D721Med (cell line): ENCODE measurements at regions not wholly inside any gene's neighbourhood (a gene's known extent, or its start where the extent isn't known, plus 50 kb on each side); places are given as distances from the start of the nearest gene placed in this dataset.
"Not testable (repeated sequence)": the region's sequence is repeated elsewhere in the genome, so short reads cannot be mapped to it uniquely, and the experiment has no call there.

Experiments used
- DNase-seq: peaks from one replicate; pipeline ENCODE4 v3.0.0; 2011; ENCODE audit warnings: low spot score; ENCODE audit not compliant: insufficient read length
- FAIRE-seq: peaks from 2 replicates; lab custom pipeline; 2011; peaks lifted over from hg19 to GRCh38; lab: Jason Lieb, UNC
- TF ChIP-seq, protein P1 (sequence below): IDR thresholded peaks from 2 replicates; pipeline ENCODE4 v1.5.1; 2012; ENCODE audit warnings: mild to moderate bottlenecking, control low read depth; ENCODE audit not compliant: insufficient read depth; ENCODE audit errors: missing control alignments

DNA sequence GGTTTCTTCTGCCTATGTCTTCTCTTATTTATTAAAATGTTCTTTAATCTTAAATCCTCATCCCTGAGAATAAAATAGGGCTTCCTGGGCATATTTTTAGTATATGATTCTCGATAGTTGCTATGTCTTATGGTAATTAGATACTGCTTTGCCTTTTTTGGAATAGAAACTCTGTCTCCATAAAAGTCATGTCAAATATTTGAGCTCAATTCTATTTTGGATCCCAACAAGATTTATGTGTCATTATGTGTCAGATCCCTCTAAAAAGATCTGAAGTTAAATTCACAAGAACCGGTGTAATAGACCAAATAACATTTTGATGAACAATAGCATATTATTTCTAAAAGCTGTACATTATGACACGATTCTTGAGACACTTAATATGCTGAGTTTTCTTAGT lies 312.5 kb upstream of the PDE3A start:
- FAIRE-seq: no peak
- TF ChIP-seq, protein P1, sequence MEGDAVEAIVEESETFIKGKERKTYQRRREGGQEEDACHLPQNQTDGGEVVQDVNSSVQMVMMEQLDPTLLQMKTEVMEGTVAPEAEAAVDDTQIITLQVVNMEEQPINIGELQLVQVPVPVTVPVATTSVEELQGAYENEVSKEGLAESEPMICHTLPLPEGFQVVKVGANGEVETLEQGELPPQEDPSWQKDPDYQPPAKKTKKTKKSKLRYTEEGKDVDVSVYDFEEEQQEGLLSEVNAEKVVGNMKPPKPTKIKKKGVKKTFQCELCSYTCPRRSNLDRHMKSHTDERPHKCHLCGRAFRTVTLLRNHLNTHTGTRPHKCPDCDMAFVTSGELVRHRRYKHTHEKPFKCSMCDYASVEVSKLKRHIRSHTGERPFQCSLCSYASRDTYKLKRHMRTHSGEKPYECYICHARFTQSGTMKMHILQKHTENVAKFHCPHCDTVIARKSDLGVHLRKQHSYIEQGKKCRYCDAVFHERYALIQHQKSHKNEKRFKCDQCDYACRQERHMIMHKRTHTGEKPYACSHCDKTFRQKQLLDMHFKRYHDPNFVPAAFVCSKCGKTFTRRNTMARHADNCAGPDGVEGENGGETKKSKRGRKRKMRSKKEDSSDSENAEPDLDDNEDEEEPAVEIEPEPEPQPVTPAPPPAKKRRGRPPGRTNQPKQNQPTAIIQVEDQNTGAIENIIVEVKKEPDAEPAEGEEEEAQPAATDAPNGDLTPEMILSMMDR: no peak

DNA sequence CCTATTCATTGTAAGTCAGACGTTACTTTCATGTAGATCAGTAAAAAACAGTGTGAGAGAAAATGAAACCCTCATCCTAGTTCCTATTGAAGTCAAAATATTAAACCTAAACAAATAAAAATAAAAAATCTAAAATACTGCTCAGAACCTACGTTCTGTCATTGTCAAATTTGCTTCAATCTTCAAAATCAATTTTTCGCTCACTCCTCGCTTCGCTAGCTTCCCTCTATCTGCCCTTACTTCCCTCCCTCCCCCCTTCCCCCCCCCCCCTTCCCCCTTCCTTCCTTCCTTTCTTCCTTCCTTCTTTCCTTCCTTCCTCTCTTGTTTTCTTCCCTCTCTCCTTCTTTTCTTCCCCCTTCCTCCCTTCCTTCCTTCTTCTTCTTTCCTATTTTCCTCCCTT lies 310.9 kb upstream of the PDE3A start:
- FAIRE-seq (no peak), DNase-seq (no peak)
- TF ChIP-seq, protein P1: no peak

More for the DNA sequence above, 312.5 kb upstream of the PDE3A start:
- DNase-seq: no peak

DNA sequence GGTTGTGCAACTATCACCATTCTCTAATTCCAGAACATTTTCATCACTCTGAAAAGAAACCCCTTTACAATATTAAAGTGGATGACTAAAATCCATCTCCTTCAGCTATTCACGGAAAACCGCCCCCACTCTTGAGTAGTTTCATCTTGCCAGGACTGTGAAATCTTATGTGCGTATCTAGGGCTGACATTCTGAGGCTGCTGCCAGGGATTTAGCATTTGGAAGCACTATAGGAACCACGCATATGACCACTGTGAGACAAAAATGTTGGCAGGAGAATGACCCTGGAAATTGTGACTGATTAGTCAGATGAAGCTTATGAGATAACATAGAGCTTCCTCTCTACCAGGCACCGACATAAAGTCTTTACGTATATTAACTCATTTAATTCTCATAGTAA lies 305.2 kb upstream of the PDE3A start:
- FAIRE-seq: no peak

DNA sequence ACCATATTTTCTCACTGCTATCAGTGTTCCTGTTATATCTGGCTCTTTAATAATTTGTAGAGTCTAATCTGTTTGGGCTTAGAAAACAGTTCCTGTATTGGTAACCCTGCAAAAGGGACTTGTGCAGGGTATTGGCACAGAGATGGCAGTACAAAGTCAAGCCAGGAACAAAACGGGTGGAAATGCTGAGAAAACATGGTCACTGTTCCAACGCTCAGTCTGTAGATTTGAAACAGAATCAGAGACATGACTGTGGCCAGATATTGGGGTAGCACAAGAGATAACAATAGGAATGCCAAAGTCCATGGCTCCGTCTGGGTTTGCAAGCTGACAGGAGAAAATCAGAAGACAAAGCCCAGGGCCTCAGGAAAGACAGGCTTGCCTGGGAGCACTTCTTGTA lies 290.7 kb upstream of the PDE3A start:
- DNase-seq (no peak), FAIRE-seq (no peak)
- TF ChIP-seq, protein P1: no peak

More for the DNA sequence above, 305.2 kb upstream of the PDE3A start:
- no peak for DNase-seq
- TF ChIP-seq, protein P1: no peak

DNA sequence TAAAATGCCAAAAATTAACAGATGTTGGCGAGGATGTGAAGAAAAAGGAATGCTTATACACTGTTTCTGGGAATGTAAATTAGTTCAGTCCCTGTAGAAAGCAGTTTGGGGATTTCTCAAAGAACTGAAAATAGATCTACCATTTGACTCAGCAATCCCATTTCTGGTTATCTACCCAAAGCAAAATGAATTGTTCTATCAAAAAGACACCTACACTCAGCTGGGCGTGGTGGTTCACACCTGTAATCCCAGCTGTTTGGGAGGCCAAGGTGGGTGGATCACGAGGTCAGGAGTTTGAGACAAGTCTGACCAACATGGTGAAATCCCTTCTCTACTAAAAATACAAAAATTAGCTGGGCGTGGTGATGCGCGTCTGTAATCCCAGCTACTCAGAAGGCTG lies 279.3 kb upstream of the PDE3A start:
- TF ChIP-seq, protein P1: no peak
- FAIRE-seq (no peak), DNase-seq (no peak)

DNA sequence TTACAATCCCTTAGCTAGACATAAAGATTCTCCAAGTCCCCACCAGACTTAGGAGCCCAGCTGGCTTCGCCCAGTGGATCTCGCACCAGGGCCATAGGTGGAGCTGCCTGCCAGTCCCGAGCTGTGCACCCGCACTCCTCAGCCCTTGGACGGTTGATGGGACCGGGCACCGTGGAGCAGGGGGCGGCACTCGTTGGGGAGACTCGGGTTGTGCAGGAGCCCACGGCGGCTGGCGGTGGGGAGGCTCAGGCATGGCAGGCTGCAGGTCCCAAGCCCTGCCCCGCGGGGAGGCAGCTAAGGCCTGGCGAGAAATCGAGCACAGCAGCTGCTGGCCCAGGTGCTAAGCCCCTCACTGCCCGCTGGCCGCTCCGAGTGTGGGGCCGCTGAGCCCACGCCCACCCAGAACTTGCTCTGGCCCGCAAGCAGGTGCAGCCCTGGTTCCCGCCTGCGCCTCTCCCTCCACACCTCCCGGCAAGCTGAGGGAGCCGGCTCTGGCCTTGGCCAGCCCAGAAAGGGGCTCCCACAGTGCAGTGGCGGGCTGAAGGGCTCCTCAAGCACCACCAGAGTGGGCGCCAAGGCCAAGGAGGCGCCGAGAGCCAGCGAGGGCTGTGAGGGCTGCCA lies 275.0 kb upstream of the PDE3A start:
- not testable (repeated sequence) for DNase-seq, FAIRE-seq

DNA sequence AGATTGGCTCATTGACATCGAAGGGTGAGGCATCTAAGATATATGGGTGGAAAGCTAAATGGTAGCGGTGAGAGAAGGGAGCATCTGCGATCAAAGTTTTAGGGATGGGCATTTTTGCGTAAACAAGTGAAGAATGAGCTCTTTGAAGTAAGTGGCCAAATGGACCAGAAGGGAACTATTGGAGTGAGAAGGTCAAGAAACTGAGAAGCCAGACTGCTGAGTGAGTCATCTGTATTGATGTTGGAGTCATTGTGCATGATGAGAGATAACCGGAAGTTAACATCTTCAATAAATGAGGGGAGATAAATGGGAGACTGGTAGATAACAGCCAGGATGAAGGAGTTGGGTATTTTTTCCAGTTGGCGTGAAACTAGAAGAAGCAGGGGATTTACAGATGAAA lies 271.9 kb upstream of the PDE3A start:
- TF ChIP-seq, protein P1: no peak
- no peak for FAIRE-seq
- DNase-seq: no peak
